ENCODE measurements at regions not wholly inside any gene's neighbourhood (a gene's known extent, or its start where the extent isn't known, plus 50 kb on each side); places are given as distances from the start of the nearest gene placed in this dataset.

DNA sequence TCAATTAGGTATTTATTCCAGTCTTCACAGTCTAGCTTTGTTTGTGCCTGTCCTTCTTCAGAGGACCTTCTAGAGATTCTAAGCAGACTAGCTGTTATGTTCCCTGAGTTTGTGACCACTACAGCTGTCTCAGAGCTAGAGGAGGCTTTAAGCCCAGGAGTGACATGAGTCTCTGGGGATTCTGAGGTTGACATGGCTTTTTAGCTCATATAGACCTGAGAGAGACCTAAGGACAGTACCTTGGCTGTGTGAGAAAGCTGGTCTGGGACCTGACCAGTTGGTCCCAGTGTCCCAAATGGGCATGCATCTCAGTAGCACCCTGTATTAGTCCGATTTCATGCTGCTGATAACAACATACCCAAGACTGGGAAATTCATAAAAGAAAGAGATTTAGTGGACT, 330.2 kb downstream of the DIPK2A start:
- no peak for DNase-seq

DNA sequence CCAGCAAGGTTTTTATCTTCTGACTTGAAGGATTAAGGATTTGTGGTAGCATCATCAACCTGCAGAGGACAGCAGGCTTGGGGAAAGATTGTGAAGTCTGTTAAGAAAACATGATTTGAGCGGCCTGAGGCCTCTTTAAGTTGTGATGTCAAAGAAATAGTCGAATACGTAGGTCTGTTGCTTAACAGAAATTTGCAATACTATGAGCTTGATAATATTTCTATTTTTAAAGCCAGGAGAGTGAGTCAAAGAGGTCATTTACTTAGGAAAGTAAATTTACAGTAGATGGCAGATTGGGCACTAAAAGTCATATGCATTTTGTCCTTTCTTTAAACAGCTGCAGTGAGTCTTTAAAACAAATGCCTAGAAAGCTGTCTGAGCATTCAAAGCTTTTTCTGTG, 336.3 kb downstream of the DIPK2A start:
- DNase-seq = no peak

DNA sequence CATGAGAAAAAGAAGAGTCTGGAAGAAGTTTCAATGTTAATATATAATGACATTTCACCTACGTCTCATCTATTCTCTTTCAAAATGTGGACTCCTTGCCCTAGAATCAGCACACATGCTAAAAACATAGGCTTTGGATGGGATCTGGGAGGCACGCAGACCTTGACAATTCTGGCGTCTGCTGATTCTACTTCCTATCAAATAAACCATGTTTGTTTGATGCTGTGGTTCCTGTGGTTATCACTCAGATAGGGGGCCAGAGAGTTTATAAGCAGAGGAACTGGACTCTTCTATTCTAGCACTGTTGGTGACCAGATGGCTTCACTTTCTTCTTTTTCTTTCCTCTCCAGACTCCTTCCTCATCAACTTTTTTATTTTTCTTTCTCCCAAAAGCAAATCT, 336.8 kb downstream of the DIPK2A start:
- DNase-seq = no peak

DNA sequence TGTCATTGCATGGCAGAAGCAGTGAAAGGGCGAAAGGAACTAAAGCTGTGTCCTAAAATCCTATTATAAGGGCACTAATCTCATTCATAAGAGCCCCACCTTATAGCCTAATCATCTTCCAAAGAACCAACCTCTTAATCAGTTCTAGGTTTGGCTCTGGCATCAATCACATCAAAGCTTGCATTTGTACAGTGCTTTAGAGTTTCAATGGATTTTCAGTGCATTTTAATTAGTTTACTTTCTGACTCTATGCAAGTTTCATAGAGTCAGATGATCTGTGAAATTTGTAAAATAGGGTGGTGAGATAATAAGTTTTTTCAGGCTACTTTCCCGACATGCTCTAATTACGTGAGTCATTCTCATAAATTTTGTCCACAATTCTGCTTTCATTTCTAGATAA, 341.1 kb downstream of the DIPK2A start:
- no peak for DNase-seq

- DNase-seq = no peak
Measured at GRCh38 chr3:144314946-144315345, 343.3 kb downstream of the DIPK2A start.

DNA sequence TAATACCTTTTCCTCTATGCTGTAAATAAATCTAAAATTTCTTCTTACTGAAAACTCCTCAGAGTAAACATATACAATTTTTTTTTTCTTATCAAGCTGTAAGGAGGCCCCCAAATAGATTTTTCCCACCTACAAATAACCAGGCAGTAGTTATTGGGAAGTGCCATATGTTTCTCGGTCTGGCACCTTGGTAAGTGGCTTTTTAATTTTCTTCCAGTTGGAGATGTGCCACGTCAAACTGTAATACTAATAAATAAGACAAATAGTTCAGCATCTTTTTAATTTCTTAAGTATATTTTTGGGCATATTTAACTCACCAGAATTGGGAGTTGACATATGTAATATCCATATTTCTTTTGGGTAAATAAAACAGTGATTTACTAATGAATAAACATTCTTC, 346.3 kb downstream of the DIPK2A start:
- no peak for DNase-seq

DNA sequence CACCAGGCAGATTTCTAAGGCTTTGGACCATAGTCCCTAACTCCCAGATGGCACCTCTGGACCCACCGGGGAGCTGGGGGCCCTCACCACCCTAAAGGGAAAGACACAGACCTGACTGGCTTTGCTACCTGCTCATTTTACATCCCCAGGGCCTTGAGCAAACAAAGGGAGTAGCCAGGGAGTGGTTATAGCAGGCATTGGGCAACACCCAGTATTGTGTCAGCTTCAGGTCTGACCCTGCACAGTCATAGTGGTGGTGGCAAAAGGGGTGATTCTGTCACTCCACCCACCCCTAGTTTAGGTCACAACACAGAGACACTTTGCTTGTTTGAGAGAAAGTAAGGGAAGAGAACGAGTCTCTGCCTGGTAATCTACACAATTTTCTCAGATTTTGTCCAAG, 352.5 kb downstream of the DIPK2A start:
- DNase-seq = no peak

DNA sequence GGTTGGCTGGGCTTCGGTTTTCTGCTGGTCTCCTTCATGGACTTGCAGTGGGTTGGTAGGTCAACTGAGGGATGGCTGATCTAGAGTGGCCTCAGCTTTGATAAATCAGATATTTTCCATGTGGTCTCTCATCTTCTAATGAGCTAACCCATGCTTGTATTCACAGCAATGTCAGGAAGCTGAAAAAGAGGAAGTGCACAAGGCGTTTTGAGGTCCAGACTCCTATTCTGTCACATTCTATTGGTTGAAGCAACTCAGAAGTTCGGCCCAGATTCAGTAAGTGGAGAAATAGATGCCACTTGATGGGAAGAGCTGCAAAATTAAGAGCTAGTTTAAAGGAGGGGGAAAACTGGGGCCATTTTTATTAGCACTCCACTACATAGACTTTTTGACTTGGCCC, 361.2 kb downstream of the DIPK2A start:
- no peak for DNase-seq

DNA sequence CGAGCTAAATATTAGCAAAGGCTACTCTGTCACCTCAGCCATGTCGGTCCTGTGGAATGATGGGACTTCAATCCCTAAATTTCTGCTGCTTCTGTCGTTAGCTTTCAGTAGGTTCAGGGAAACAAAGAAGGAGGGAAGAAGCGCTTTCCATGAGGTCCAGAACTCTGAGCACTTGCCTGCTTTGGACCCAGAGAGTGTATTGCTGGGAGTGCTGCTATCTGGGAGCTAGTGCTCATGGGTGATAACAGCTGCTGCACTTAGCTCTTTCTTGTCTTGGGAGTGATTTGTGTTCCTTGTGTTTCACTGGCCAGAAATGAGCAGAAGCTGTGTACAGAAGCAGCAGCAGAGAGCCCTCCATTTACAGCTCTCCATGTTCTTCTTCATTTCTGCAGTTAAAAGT, 369.8 kb downstream of the DIPK2A start:
- DNase-seq = no peak

DNA sequence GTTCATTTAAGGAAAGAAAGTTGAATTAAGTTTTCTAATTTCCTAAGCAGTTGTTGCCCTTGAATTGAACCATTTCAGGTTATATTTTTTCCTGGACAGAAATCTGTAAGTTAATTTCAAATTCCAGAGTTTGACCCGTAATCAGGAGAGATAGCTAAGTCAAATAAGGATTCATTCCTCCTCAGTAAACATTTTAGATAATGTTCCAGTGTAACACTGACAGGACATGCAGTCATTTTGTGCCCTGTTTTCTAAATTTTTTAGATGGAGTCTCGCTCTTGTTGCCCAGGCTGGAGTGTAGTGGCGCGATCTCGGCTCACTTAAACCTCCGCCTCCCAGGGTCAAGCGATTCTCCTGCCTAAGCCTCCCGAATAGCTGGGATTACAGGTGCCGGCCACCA, 371.7 kb downstream of the DIPK2A start:
- DNase-seq = no peak

GRCh38 chr3:144343777-144344176, 372.2 kb downstream of the DIPK2A start:
- no peak for DNase-seq

GRCh38 chr3:144344925-144345548, 373.4 kb downstream of the DIPK2A start:
- DNase-seq = no peak

DNA sequence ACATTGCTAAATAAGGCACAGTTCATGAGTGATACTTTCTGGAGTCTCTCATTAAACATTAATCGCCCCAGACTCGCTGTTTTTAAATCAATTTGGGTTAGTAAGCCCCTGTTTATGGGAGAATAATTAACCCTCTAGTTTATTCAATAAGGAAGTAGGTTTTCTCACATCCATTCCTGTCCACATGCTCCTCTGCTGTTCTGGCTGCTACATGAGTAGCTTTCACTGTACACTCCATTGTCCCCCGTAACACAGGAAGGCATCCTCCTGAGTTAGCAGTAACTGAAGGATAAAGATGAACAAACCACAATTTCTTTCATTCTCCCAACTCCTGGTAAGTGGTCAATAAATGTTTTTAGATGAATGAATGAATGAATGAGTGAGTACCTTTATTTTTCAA, 378.5 kb downstream of the DIPK2A start:
- no peak for DNase-seq

GRCh38 chr3:144351011-144351410, 379.4 kb downstream of the DIPK2A start:
- DNase-seq = no peak

GRCh38 chr3:144351773-144352365, 380.2 kb downstream of the DIPK2A start:
- DNase-seq = no peak

GRCh38 chr3:144358191-144358590, 386.6 kb downstream of the DIPK2A start:
- no peak for DNase-seq

DNA sequence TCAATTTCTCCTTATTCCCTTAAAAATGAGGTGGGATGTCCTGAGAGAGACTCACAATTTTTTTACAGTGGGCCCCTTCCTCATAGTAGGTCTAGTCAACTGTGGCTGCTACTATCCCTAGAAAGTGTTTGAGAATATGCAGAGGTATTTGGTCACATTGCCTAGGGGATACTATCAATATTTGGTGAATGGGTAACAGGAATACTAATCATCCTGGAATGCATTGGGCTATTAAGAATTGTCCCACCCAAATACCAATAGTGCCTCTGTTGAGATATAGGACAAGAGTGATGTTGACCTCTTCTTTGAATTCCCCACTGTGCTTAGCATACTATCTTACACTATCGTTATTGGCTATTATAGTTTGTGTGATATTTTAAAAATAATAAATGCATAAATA, 389.4 kb downstream of the DIPK2A start:
- no peak for DNase-seq

- no peak for DNase-seq
Measured at GRCh38 chr3:144362126-144362525, 390.5 kb downstream of the DIPK2A start.

- no peak for DNase-seq
Measured at GRCh38 chr3:144363856-144364255, 392.2 kb downstream of the DIPK2A start.

DNA sequence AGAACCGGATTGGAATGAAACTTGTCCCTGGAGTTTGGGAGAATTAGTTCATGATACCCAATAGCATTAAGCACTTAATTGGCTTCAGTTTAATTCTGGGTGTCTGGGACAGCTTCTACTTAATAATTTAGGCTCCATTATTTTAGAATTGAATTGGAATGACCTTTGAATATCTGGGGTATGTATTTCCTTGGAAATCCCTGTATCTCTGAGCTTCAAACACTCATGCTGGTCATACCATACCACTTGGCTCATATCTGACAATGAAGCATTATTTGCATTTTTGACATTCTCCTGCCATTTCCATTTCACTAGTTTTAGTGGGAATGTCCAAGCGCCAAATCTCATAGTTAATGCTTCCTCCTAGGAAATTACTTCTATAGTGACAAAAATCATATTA, 393.1 kb downstream of the DIPK2A start:
- no peak for DNase-seq

DNA sequence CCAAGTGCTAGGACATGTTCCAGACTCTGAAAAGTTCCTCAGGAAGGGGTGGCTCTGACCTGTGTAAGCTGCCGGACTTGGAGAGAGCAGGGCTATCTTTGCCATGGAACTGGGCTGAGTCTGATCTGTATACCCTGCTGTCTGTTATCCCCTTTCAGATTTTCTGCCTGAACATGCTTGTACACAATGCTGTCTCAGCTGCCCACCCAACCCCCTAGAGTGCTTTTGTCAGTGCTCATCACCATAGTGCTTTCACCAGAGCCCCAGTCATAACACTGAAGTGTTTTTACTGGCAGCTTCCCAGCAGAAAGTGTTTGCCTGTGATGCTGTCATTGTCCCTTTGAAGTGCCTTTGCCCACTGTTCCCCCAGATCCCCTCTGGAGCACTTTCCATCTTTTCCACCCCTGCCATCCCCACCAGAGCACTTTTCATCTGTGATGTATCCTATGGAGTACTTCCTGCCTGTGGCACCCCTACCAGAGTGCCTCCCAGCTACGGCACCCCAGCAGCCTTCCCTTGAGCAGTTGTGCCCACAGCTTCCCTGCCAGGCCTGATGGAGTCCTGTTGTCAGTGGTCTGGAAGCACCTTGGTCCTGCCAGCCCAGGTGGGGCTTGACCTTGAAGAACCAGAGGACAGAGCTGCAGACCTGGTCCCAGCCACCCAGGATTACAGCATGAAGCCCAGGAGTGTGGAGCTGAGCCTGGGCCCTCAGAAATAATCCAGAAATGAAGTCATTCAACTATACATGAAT, 397.7 kb downstream of the DIPK2A start:
- no peak for DNase-seq

DNA sequence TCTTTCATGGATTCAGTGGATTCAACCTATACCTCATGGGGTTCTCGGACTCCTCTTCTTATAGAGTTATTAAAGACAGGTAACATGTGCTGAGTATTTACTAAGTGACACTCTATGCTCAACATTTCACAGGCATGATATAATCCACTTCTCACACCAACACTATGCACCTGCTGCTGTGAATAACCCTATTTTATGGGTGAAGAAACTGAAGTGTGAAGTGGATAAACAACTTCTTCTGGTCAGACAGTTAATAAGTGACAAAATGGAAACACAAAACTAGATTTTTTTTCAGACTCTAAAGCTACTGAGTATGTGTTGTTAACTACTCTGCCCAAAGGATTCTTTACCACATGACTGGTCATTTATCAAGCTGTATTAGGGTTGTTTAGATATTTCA, 403.5 kb downstream of the DIPK2A start:
- DNase-seq = no peak

GRCh38 chr3:144380849-144381248, 409.2 kb downstream of the DIPK2A start:
- DNase-seq = no peak

- no peak for DNase-seq
Measured at GRCh38 chr3:144381607-144382006, 410.0 kb downstream of the DIPK2A start.

Measured in skin of body (tissue), 1 donor.